HFF-Myc (cell line): ENCODE measurements at regions not wholly inside any gene's neighbourhood (a gene's known extent, or its start where the extent isn't known, plus 50 kb on each side); places are given as distances from the start of the nearest gene placed in this dataset.

ENCODE experiments used
- DNase-seq: peaks from one replicate; pipeline ENCODE4 v3.0.0-alpha.2; 2011; ENCODE audit warnings: low read depth; ENCODE audit errors: extremely low read depth
- H3K4me3 ChIP-seq: replicated peaks from 2 replicates; pipeline ENCODE4 v1.5.1; 2011; ENCODE audit warnings: low read depth, mild to moderate bottlenecking, control low read depth, low read length
- CTCF ChIP-seq: IDR thresholded peaks from 2 replicates; pipeline ENCODE4 v1.5.1; 2012; ENCODE audit warnings: mild to moderate bottlenecking, low read depth, low read length, control low read depth; ENCODE audit errors: missing control alignments

- no peak for TF ChIP-seq CTCF
- H3K4me3 ChIP-seq, result no peak overlapping the region
- DNase-seq, result no peak
Observed at GRCh38 chr13:64020126-64020525, 2604.5 kb upstream of the PCDH20 start.

GRCh38 chr13:64007339-64007738 lies 2591.7 kb upstream of the PCDH20 start:
- DNase-seq, result no peak
- no peak for TF ChIP-seq CTCF
- no peak overlapping the region for H3K4me3 ChIP-seq

GRCh38 chr13:64000321-64000720 lies 2584.7 kb upstream of the PCDH20 start:
- H3K4me3 ChIP-seq, result no peak overlapping the region
- no peak for DNase-seq
- no peak for TF ChIP-seq CTCF

GRCh38 chr13:63999614-64000305 lies 2584.1 kb upstream of the PCDH20 start:
- no peak for TF ChIP-seq CTCF
- no peak for DNase-seq
- H3K4me3 ChIP-seq, result no peak overlapping the region

GRCh38 chr13:63983366-63983765 lies 2567.7 kb upstream of the PCDH20 start:
- H3K4me3 ChIP-seq, result no peak overlapping the region
- no peak for TF ChIP-seq CTCF

GRCh38 chr13:63979951-63980350 lies 2564.3 kb upstream of the PCDH20 start:
- no peak for TF ChIP-seq CTCF
- H3K4me3 ChIP-seq, result no peak overlapping the region

More at GRCh38 chr13:63983366-63983765, 2567.7 kb upstream of the PCDH20 start:
- DNase-seq, result no peak

GRCh38 chr13:63972328-63972727 lies 2556.7 kb upstream of the PCDH20 start:
- TF ChIP-seq CTCF, result no peak
- H3K4me3 ChIP-seq, result no peak overlapping the region
- no peak for DNase-seq

More at GRCh38 chr13:63979951-63980350, 2564.3 kb upstream of the PCDH20 start:
- DNase-seq, result no peak
